ENCODE measurements at regions not wholly inside any gene's neighbourhood (a gene's known extent, or its start where the extent isn't known, plus 50 kb on each side); places are given as distances from the start of the nearest gene placed in this dataset.

DNA sequence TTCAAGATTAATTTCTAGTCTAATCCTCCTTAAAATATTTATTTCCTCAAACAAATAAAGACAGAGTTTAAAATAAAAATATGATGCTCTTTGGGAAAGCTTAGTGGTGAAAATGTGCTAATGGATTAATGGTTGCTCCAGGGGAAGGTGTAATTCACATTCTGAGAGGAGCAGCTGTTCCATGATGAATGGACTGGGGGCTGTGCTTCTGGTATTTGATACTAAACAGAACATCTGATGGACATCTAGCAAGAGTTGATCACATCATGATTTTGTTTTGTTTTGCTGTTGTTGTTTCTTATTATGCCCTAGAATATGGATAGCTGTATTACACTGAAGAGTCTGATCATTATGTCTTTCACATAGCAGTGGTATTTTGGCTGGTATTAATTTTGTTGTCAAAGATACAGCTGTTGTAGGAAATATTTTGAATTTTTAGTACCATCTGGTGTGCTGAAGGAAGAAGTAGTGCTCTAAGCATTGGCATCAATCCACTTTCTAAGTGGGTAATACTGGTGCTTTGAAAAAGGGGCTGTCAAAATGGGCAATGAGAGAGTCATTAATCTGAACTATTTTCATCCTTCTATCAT, 296.4 kb downstream of the ADAMTS20 start:
- Mint-ChIP-seq H3K27me3 (ENCODE audit: low read depth) (no peaks in the 10 kb centered on the region), H3K27ac (ENCODE audit: unreplicated experiment) (no peak overlapping the region), H3K36me3 (ENCODE audit: low read depth) (no peaks in the 10 kb centered on the region), H3K4me3 (no peak overlapping the region), H3K9me3 (peaks cover 4% of the 10 kb centered on the region), H3K4me1 (no peaks in the 10 kb centered on the region)
- TF ChIP-seq, protein P1, sequence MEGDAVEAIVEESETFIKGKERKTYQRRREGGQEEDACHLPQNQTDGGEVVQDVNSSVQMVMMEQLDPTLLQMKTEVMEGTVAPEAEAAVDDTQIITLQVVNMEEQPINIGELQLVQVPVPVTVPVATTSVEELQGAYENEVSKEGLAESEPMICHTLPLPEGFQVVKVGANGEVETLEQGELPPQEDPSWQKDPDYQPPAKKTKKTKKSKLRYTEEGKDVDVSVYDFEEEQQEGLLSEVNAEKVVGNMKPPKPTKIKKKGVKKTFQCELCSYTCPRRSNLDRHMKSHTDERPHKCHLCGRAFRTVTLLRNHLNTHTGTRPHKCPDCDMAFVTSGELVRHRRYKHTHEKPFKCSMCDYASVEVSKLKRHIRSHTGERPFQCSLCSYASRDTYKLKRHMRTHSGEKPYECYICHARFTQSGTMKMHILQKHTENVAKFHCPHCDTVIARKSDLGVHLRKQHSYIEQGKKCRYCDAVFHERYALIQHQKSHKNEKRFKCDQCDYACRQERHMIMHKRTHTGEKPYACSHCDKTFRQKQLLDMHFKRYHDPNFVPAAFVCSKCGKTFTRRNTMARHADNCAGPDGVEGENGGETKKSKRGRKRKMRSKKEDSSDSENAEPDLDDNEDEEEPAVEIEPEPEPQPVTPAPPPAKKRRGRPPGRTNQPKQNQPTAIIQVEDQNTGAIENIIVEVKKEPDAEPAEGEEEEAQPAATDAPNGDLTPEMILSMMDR (conservative IDR thresholded peaks at IDR 0.05) = no peak
- DNase-seq (ENCODE audit: low read depth, low spot score) = no peak

DNA sequence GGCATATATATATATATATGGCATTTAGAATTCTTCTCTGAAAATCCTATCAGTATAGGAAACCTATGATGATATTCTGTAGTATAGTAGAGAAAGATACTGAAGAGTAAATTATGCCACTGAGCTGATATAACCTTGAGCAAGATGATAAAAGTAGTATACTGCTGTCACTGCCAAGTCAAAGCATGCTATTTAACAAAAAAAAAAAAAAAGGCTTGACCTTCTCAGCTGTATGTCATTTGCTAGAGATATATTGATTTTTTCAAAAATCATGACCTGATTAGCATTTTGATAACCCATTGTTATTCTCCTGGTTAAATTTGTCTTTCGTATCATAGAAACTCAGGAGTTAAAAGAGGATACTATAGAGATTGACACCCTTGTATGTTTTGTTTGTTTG, 299.4 kb downstream of the ADAMTS20 start:
- TF ChIP-seq, protein P1 (conservative IDR thresholded peaks at IDR 0.05) = no peak
- Mint-ChIP-seq H3K4me3 (no peak overlapping the region), H3K9me3 (peaks cover under 1% of the 10 kb centered on the region), H3K36me3 (ENCODE audit: low read depth) (no peaks in the 10 kb centered on the region), H3K27ac (ENCODE audit: unreplicated experiment) (no peak overlapping the region), H3K4me1 (no peaks in the 10 kb centered on the region), H3K27me3 (ENCODE audit: low read depth) (no peaks in the 10 kb centered on the region)
- DNase-seq (ENCODE audit: low read depth, low spot score) = no peak

DNA sequence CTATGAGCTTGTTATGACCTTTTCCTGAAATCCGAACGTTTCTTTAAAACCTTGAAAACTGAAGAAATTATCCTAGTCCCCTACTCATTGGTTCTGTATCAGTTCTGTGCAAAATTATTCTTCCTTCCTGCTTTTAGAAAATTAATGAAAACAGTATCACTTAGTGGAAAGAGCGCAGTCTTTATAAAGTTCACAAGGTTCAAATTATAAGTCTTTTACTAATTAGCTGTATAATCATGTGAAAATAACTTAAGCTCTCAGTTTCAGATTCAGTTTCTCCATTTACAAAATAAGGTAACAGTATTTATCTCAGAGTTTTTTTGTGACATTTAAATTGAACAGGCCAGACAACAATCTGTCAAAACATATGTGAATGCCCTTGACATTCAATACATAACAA, 306.1 kb downstream of the ADAMTS20 start:
- no peaks in the 10 kb centered on the region for H3K9me3 Mint-ChIP-seq
- H3K27me3 Mint-ChIP-seq (ENCODE audit: low read depth) = no peaks in the 10 kb centered on the region
- H3K4me1 Mint-ChIP-seq = no peaks in the 10 kb centered on the region
- no peaks in the 10 kb centered on the region for H3K36me3 Mint-ChIP-seq (ENCODE audit: low read depth)
- H3K4me3 Mint-ChIP-seq = no peak overlapping the region
- H3K27ac Mint-ChIP-seq (ENCODE audit: unreplicated experiment) = no peak overlapping the region
- TF ChIP-seq, protein P1 (conservative IDR thresholded peaks at IDR 0.05) = no peak
- DNase-seq (ENCODE audit: low read depth, low spot score) = no peak

DNA sequence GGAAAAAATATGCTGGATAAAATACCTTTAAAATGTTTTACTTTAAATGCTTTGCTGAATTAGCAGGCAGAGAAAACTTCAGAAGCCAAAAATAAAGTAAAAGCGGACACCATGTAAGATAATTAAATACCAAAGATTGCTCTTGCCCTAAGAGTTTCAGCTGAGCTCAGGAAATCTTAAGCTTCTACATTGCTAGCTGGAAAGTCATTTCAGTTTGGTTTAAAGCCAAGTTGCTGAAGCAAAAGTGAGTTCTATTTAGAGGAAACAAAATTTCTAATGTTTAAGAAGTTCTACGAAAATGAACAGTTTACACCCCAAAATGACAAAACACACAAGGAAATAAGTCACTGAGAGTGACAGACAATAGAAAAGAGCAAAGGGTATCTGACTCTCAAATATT, 310.0 kb downstream of the ADAMTS20 start:
- Mint-ChIP-seq H3K4me1 (no peaks in the 10 kb centered on the region), H3K4me3 (no peak overlapping the region)

DNA sequence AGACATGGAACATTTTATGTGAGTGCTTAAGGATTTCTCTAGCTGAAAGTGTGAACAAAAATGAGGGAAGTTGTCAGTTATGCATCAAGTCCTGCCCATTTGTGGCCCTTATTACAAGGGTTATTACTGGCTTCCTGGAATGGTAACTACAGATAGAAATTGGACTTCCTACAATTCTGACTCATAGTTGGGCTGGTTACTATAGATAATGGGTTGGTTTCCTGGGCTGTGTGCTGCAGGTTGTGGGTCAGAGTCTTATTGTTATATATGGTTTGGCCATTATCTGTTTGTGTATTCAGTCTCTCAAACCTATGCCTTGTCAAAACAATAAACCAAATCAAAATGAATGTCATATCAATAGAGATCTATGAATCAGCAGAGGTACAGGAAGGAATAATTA, 313.7 kb downstream of the ADAMTS20 start:
- Mint-ChIP-seq H3K27me3 (ENCODE audit: low read depth) (no peaks in the 10 kb centered on the region), H3K9me3 (peaks cover 2% of the 10 kb centered on the region), H3K36me3 (ENCODE audit: low read depth) (no peaks in the 10 kb centered on the region), H3K27ac (ENCODE audit: unreplicated experiment) (no peak overlapping the region), H3K4me1 (no peaks in the 10 kb centered on the region), H3K4me3 (no peak overlapping the region)
- no peak for DNase-seq (ENCODE audit: low read depth, low spot score)
- TF ChIP-seq, protein P1 (conservative IDR thresholded peaks at IDR 0.05) = no peak

More for the DNA sequence above, 310.0 kb downstream of the ADAMTS20 start:
- no peaks in the 10 kb centered on the region for H3K36me3 Mint-ChIP-seq (ENCODE audit: low read depth)
- H3K9me3 Mint-ChIP-seq = peaks cover 2% of the 10 kb centered on the region
- no peak overlapping the region for H3K27ac Mint-ChIP-seq (ENCODE audit: unreplicated experiment)
- no peaks in the 10 kb centered on the region for H3K27me3 Mint-ChIP-seq (ENCODE audit: low read depth)
- no peak for DNase-seq (ENCODE audit: low read depth, low spot score)
- TF ChIP-seq, protein P1 (conservative IDR thresholded peaks at IDR 0.05) = no peak
